ENCODE measurements at regions not wholly inside any gene's neighbourhood (a gene's known extent, or its start where the extent isn't known, plus 50 kb on each side); places are given as distances from the start of the nearest gene placed in this dataset.
A peak's percentile ranks its signal among the peaks of the same experiment; 100 is the strongest.
"Not testable (repeated sequence)": the region's sequence is repeated elsewhere in the genome, so short reads cannot be mapped to it uniquely, and the experiment has no call there.

- DNase-seq (ENCODE audit: low read depth in 2 of 3, low spot score in 2 of 3): no peak
Observed at GRCh38 chr9:587527-587926, 254.0 kb upstream of the DMRT1 start.

- DNase-seq (ENCODE audit: low read depth in 2 of 3, low spot score in 2 of 3): no peak
Observed at GRCh38 chr9:588981-589380, 252.5 kb upstream of the DMRT1 start.

GRCh38 chr9:589723-590122 is 251.8 kb upstream of the DMRT1 start:
- no peak for DNase-seq (ENCODE audit: low read depth in 2 of 3, low spot score in 2 of 3)

- DNase-seq (ENCODE audit: low read depth in 2 of 3, low spot score in 2 of 3): no peak
Observed at GRCh38 chr9:591292-591691, 250.2 kb upstream of the DMRT1 start.

GRCh38 chr9:592225-592624 is 249.3 kb upstream of the DMRT1 start:
- DNase-seq (ENCODE audit: low read depth in 2 of 3, low spot score in 2 of 3): no peak

- no peak for DNase-seq (ENCODE audit: low read depth in 2 of 3, low spot score in 2 of 3)
Observed at GRCh38 chr9:592733-593132, 248.8 kb upstream of the DMRT1 start.

- no peak for DNase-seq (ENCODE audit: low read depth in 2 of 3, low spot score in 2 of 3)
Observed at GRCh38 chr9:593809-594208, 247.7 kb upstream of the DMRT1 start.

GRCh38 chr9:596703-597102 is 244.8 kb upstream of the DMRT1 start:
- no peak for DNase-seq (ENCODE audit: low read depth in 2 of 3, low spot score in 2 of 3)

GRCh38 chr9:600006-600405 is 241.5 kb upstream of the DMRT1 start:
- DNase-seq (ENCODE audit: low read depth in 2 of 3, low spot score in 2 of 3): no peak

GRCh38 chr9:602716-603115 is 238.8 kb upstream of the DMRT1 start:
- DNase-seq (ENCODE audit: low read depth in 2 of 3, low spot score in 2 of 3): no peak

- DNase-seq (ENCODE audit: low read depth in 2 of 3, low spot score in 2 of 3): no peak
Observed at GRCh38 chr9:603126-603525, 238.4 kb upstream of the DMRT1 start.

GRCh38 chr9:607417-607816 is 234.1 kb upstream of the DMRT1 start:
- DNase-seq (ENCODE audit: low read depth in 2 of 3, low spot score in 2 of 3): no peak

- DNase-seq (ENCODE audit: low read depth in 2 of 3, low spot score in 2 of 3): peak in 1 of 3 experiments; percentile 5
Observed at GRCh38 chr9:613771-614347, 227.6 kb upstream of the DMRT1 start.

- DNase-seq (ENCODE audit: low read depth in 2 of 3, low spot score in 2 of 3): no peak
Observed at GRCh38 chr9:614431-614830, 227.1 kb upstream of the DMRT1 start.

- no peak for DNase-seq (ENCODE audit: low read depth in 2 of 3, low spot score in 2 of 3)
Observed at GRCh38 chr9:615756-616155, 225.7 kb upstream of the DMRT1 start.

GRCh38 chr9:616694-617093 is 224.8 kb upstream of the DMRT1 start:
- no peak for DNase-seq (ENCODE audit: low read depth in 2 of 3, low spot score in 2 of 3)

GRCh38 chr9:617445-618085 is 223.9 kb upstream of the DMRT1 start:
- no peak for DNase-seq (ENCODE audit: low read depth in 2 of 3, low spot score in 2 of 3)

GRCh38 chr9:618478-618877 is 223.0 kb upstream of the DMRT1 start:
- no peak for DNase-seq (ENCODE audit: low read depth in 2 of 3, low spot score in 2 of 3)

GRCh38 chr9:621201-621855 is 220.2 kb upstream of the DMRT1 start:
- DNase-seq (ENCODE audit: low read depth in 2 of 3, low spot score in 2 of 3): no peak

- no peak for DNase-seq (ENCODE audit: low read depth in 2 of 3, low spot score in 2 of 3)
Observed at GRCh38 chr9:624935-625500, 216.5 kb upstream of the DMRT1 start.

- no peak for DNase-seq (ENCODE audit: low read depth in 2 of 3, low spot score in 2 of 3)
Observed at GRCh38 chr9:625613-626012, 215.9 kb upstream of the DMRT1 start.

GRCh38 chr9:626114-626513 is 215.4 kb upstream of the DMRT1 start:
- DNase-seq (ENCODE audit: low read depth in 2 of 3, low spot score in 2 of 3): not testable (repeated sequence)
